Left lung (tissue), 4 donors: ENCODE measurements at regions not wholly inside any gene's neighbourhood (a gene's known extent, or its start where the extent isn't known, plus 50 kb on each side); places are given as distances from the start of the nearest gene placed in this dataset.

ENCODE experiments used
- ATAC-seq: fragments of 200-7000 bp; cut with Tn5 transposase; one replicate; pipeline ENCODE4 v1.9.1; 2020; ENCODE audit warnings: moderate library complexity
- DNase-seq, 4 donors: peaks; one replicate each; pipeline ENCODE4 v3.0.0-alpha.2; 2013 to 2020
- H3K27ac ChIP-seq, 2 donors: fragments of 200-600 bp; sonication (generic) in 1 of 2; one replicate each; pipeline versions ENCODE4 v1.5.0 to v1.8.0; 2020 to 2021
- H3K27me3 ChIP-seq, 2 donors: fragments of 200-600 bp; sonication (generic) in 1 of 2; one replicate each; pipeline versions ENCODE4 v1.5.0 to v1.8.0; 2020 to 2021
- H3K36me3 ChIP-seq, 2 donors: fragments of 200-600 bp; sonication (generic) in 1 of 2; one replicate each; pipeline versions ENCODE4 v1.5.0 to v1.8.0; 2020 to 2021
- H3K4me1 ChIP-seq, 2 donors: fragments of 200-600 bp; one replicate each; pipeline ENCODE4 v1.8.0; 2021
- H3K4me3 ChIP-seq, 2 donors: fragments of 200-600 bp; sonication (generic) in 1 of 2; one replicate each; pipeline versions ENCODE4 v1.5.0 to v1.8.0; 2020 to 2021; ENCODE audit warnings: mild to moderate bottlenecking in 1 of 2
- H3K9me3 ChIP-seq, 2 donors: fragments of 200-600 bp; sonication (generic) in 1 of 2; one replicate each; pipeline versions ENCODE4 v1.5.0 to v1.8.0; 2020 to 2021
- intact Hi-C, 2 donors: fragments of 100-400 bp; cut with DNase I; formaldehyde crosslinking; loops; one replicate each; pipeline versions ENCODE4 v1.11.2 to v1.14.2; 2022
- TF ChIP-seq, protein P1 (sequence below), 2 donors: fragments of 200-600 bp; sonication (generic) in 1 of 2; IDR thresholded peaks; one replicate each; pipeline versions ENCODE4 v1.5.0 to v1.8.0; 2021; ENCODE audit warnings: antibody characterized with exemption in 2 of 2
- donor health status: DM: no; HTN: yes; CAD: no.
- donor health status: DM: no; HTN: no; CAD: no.

DNA sequence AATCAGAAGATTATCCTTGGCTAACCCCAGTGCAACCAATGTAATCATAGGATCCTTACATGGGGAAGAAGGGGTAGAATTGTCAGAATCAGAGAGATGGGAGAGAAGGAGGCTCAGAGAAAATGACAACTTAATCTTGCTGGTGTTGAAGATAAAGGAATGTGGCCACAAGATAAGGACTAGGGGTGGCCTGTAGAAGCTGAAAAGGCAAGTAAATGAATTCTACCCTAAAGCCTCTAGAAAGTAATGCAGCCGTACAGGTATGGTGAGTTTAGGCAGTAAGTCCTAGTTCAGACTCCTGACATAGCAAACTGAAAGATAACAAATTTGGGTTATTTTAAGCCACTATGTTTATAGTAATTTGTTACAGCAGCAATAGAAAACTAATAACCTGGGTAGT, 718.5 kb downstream of the SLITRK6 start:
- Histone ChIP-seq H3K4me1 (no peaks in the 10 kb centered on the region), H3K27ac (no peak overlapping the region), H3K27me3 (no peaks in the 10 kb centered on the region), H3K9me3 (no peaks in the 10 kb centered on the region), H3K36me3 (no peaks in the 10 kb centered on the region), H3K4me3 (no peak overlapping the region)
- no peak for DNase-seq
- TF ChIP-seq, protein P1, sequence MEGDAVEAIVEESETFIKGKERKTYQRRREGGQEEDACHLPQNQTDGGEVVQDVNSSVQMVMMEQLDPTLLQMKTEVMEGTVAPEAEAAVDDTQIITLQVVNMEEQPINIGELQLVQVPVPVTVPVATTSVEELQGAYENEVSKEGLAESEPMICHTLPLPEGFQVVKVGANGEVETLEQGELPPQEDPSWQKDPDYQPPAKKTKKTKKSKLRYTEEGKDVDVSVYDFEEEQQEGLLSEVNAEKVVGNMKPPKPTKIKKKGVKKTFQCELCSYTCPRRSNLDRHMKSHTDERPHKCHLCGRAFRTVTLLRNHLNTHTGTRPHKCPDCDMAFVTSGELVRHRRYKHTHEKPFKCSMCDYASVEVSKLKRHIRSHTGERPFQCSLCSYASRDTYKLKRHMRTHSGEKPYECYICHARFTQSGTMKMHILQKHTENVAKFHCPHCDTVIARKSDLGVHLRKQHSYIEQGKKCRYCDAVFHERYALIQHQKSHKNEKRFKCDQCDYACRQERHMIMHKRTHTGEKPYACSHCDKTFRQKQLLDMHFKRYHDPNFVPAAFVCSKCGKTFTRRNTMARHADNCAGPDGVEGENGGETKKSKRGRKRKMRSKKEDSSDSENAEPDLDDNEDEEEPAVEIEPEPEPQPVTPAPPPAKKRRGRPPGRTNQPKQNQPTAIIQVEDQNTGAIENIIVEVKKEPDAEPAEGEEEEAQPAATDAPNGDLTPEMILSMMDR (IDR thresholded peaks at IDR 0.05) = no peak
- intact Hi-C loops = no loop called here
- no peak for ATAC-seq

DNA sequence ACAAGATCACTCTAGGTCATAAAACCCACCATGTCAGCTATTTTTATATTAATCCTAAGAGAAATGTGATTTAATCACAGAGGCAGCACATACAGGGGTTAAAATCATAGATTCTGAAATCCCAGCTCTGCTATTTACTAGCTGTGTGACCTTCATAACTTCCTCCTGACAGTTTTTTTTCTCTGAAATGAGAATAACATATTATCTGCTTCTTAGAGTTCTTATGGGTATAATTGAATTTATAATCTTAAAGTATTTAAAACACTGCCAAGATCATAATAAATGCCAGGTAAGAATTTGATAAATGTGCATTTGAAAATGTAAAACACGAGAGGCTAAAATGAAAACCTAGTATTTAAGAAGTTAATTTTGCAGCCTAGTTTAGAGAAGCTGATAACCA, 722.9 kb downstream of the SLITRK6 start:
- Histone ChIP-seq H3K4me1 (no peaks in the 10 kb centered on the region), H3K36me3 (no peaks in the 10 kb centered on the region), H3K27me3 (no peaks in the 10 kb centered on the region), H3K9me3 (no peaks in the 10 kb centered on the region), H3K27ac (no peak overlapping the region), H3K4me3 (no peak overlapping the region)
- TF ChIP-seq, protein P1 (IDR thresholded peaks at IDR 0.05) = no peak
- intact Hi-C loops = no loop called here
- DNase-seq = no peak
- no peak for ATAC-seq

DNA sequence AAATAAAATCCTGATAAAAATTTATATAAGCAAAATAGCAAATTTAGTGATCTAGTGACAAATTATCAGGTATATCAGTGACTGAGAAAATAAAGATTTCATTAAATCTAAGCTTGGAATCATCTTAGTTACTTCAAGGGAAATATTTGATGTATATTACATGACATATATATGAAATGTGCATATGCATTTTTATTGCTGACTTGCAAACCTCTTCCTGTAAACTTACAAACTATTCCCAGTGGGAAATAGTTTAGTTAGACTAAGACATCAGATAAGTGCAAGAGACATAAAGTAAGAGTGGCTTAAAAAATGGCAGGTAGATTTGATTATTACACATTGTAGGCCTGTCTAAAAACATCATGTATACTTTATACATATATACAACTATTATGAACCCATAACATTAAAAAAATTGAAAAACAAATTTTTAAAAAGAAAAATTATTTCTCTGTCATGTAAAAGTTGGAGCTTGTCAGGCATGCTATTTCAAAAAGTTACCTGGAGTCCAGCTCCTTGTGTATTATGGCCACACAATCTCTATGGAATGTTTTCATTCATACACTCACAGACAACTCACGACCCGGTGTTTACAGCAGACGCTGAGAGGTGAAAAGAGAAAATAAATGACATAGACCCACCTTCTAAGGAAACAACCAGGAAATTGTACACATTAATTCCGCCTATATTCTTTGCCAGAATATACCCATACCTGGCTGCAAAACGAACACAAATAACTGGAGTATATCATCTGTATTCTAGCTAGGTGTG, 724.5 kb downstream of the SLITRK6 start:
- TF ChIP-seq, protein P1 (IDR thresholded peaks at IDR 0.05) = no peak
- no peak overlapping the region for H3K27ac ChIP-seq
- H3K4me3 ChIP-seq = no peak overlapping the region
- H3K27me3 ChIP-seq = no peaks in the 10 kb centered on the region
- DNase-seq (no peak), ATAC-seq (no peak)
- no peaks in the 10 kb centered on the region for H3K36me3 ChIP-seq
- intact Hi-C loops = no loop called here
- H3K9me3 ChIP-seq = no peaks in the 10 kb centered on the region
- no peaks in the 10 kb centered on the region for H3K4me1 ChIP-seq

DNA sequence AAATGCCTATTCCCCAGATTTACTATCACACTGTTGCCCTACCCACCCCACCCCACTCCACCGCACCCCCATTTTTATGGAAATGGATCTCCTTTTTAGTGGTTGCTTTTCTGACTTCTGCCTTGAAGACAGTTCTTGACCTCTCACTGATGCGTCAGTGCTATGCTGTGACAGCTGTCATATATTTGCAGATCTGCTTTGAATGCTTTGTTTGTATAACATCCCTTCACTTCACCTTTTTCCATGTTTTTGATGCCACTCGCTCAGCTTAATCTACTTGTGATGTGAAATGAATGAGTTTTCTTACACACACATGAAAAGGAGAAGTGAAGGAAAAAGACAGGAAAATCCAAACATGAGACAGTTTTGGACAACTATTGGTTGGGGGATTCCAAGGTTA, 731.0 kb downstream of the SLITRK6 start:
- H3K27ac ChIP-seq = no peak overlapping the region
- no peaks in the 10 kb centered on the region for H3K36me3 ChIP-seq
- intact Hi-C loops = no loop called here
- H3K9me3 ChIP-seq = no peaks in the 10 kb centered on the region
- no peaks in the 10 kb centered on the region for H3K4me1 ChIP-seq
- H3K27me3 ChIP-seq = no peaks in the 10 kb centered on the region
- DNase-seq (no peak), ATAC-seq (no peak)
- TF ChIP-seq, protein P1 (IDR thresholded peaks at IDR 0.05) = no peak
- H3K4me3 ChIP-seq = no peak overlapping the region

DNA sequence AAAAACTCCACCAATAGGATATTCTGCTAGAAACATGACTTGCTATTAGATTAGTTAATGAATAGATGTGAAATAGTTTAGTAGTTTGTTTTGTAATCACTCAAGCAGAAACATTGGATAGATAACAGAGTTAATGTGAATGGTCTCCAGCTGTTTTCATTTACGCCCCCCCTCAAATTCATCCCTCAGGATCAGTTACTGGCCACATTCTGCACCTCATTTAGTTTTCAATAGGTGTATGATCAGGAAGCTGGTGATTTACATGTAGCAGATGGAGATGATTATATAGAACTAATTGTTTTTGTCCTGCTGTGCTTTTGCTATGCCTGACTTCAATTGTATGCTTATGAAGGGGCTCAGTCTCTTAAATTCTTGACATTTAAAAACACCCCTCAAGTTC, 759.0 kb downstream of the SLITRK6 start:
- no peak overlapping the region for H3K27ac ChIP-seq
- TF ChIP-seq, protein P1 (IDR thresholded peaks at IDR 0.05) = no peak
- no peaks in the 10 kb centered on the region for H3K4me1 ChIP-seq
- no peak for ATAC-seq
- H3K27me3 ChIP-seq = no peaks in the 10 kb centered on the region
- intact Hi-C loops = no loop called here
- no peaks in the 10 kb centered on the region for H3K36me3 ChIP-seq
- H3K9me3 ChIP-seq = peaks cover 0 to 3% of the 10 kb centered on the region in 2 donors
- no peak overlapping the region for H3K4me3 ChIP-seq
- DNase-seq = peak in 1 of 4 donors; percentile 7
